ENCODE measurements at regions not wholly inside any gene's neighbourhood (a gene's known extent, or its start where the extent isn't known, plus 50 kb on each side); places are given as distances from the start of the nearest gene placed in this dataset.

- no peak for DNase-seq
Measured at GRCh38 chr5:145237843-145238242, 597.3 kb downstream of the PRELID2 start.

- DNase-seq = no peak
Measured at GRCh38 chr5:145236983-145237382, 598.2 kb downstream of the PRELID2 start.

GRCh38 chr5:145236127-145236526 is 599.0 kb downstream of the PRELID2 start:
- no peak for DNase-seq

GRCh38 chr5:145233461-145233860 is 601.7 kb downstream of the PRELID2 start:
- no peak for DNase-seq

- no peak for DNase-seq
Measured at GRCh38 chr5:145230781-145231180, 604.4 kb downstream of the PRELID2 start.

- DNase-seq = no peak
Measured at GRCh38 chr5:145228564-145228963, 606.6 kb downstream of the PRELID2 start.

GRCh38 chr5:145227881-145228280 is 607.3 kb downstream of the PRELID2 start:
- DNase-seq = no peak

- no peak for DNase-seq
Measured at GRCh38 chr5:145226726-145227125, 608.4 kb downstream of the PRELID2 start.

GRCh38 chr5:145225529-145225928 is 609.6 kb downstream of the PRELID2 start:
- no peak for DNase-seq

GRCh38 chr5:145223582-145223981 is 611.6 kb downstream of the PRELID2 start:
- no peak for DNase-seq

GRCh38 chr5:145222622-145223021 is 612.5 kb downstream of the PRELID2 start:
- no peak for DNase-seq

GRCh38 chr5:145221416-145221815 is 613.7 kb downstream of the PRELID2 start:
- DNase-seq = no peak

- DNase-seq = no peak
Measured at GRCh38 chr5:145220481-145220880, 614.7 kb downstream of the PRELID2 start.

- DNase-seq = no peak
Measured at GRCh38 chr5:145218982-145219381, 616.2 kb downstream of the PRELID2 start.

GRCh38 chr5:145218019-145218418 is 617.1 kb downstream of the PRELID2 start:
- DNase-seq = no peak

- no peak for DNase-seq
Measured at GRCh38 chr5:145210020-145210419, 625.1 kb downstream of the PRELID2 start.

- DNase-seq = no peak
Measured at GRCh38 chr5:145205546-145205945, 629.6 kb downstream of the PRELID2 start.

- DNase-seq = no peak
Measured at GRCh38 chr5:145204743-145205142, 630.4 kb downstream of the PRELID2 start.

GRCh38 chr5:145203193-145203592 is 631.9 kb downstream of the PRELID2 start:
- no peak for DNase-seq

- no peak for DNase-seq
Measured at GRCh38 chr5:145198525-145199260, 636.4 kb downstream of the PRELID2 start.

- DNase-seq = no peak
Measured at GRCh38 chr5:145189746-145190145, 645.4 kb downstream of the PRELID2 start.

- DNase-seq = no peak
Measured at GRCh38 chr5:145180371-145180770, 654.8 kb downstream of the PRELID2 start.

GRCh38 chr5:145178641-145179523 is 656.3 kb downstream of the PRELID2 start:
- DNase-seq = no peak

- no peak for DNase-seq
Measured at GRCh38 chr5:145176041-145176440, 659.1 kb downstream of the PRELID2 start.

Data from stimulated activated CD4-positive, alpha-beta T cell treated with anti-CD3 and anti-CD28 coated beads, Interleukin-4, amount 100 ng/mL, for 24 hours (primary cell).